ENCODE measurements at regions not wholly inside any gene's neighbourhood (a gene's known extent, or its start where the extent isn't known, plus 50 kb on each side); places are given as distances from the start of the nearest gene placed in this dataset.

- Histone ChIP-seq H3K4me3 (no peak overlapping the region), H3K27ac (no peak overlapping the region), H3K27me3 (no peaks in the 10 kb centered on the region), H3K9me3 (peaks cover 4% of the 10 kb centered on the region), H3K4me1 (peaks cover 3% of the 10 kb centered on the region), H3K36me3 (no peaks in the 10 kb centered on the region)
- no peak for DNase-seq (ENCODE audit: low spot score in 2 of 2)
- no peak for TF ChIP-seq POLR2AphosphoS5 (IDR thresholded peaks at IDR 0.05)
- TF ChIP-seq CTCF (IDR thresholded peaks at IDR 0.05): no peak
- TF ChIP-seq POLR2A (IDR thresholded peaks at IDR 0.05): no peak
- no peak for TF ChIP-seq EP300 (IDR thresholded peaks at IDR 0.05)
- WGBS: 92% methylated on average over 2 of the region's 2 CpGs
Observed at GRCh38 chr2:9081750-9082149, 78.3 kb upstream of the MBOAT2 start.

GRCh38 chr2:9078405-9078804 lies 74.9 kb upstream of the MBOAT2 start:
- no peak overlapping the region for H3K4me3 ChIP-seq
- H3K36me3 ChIP-seq: no peaks in the 10 kb centered on the region
- H3K27me3 ChIP-seq: no peaks in the 10 kb centered on the region
- no peak for DNase-seq (ENCODE audit: low spot score in 2 of 2)
- 96% methylated on average over 8 of the region's 8 CpGs for WGBS
- peaks cover 4% of the 10 kb centered on the region for H3K9me3 ChIP-seq
- TF ChIP-seq EP300 (IDR thresholded peaks at IDR 0.05) (no peak), POLR2A (IDR thresholded peaks at IDR 0.05) (no peak), POLR2AphosphoS5 (IDR thresholded peaks at IDR 0.05) (no peak), CTCF (IDR thresholded peaks at IDR 0.05) (no peak)
- H3K27ac ChIP-seq: no peak overlapping the region
- H3K4me1 ChIP-seq: no peaks in the 10 kb centered on the region

GRCh38 chr2:9077691-9078090 lies 74.2 kb upstream of the MBOAT2 start:
- Histone ChIP-seq H3K4me3 (no peak overlapping the region), H3K9me3 (peaks cover 4% of the 10 kb centered on the region), H3K27me3 (no peaks in the 10 kb centered on the region), H3K27ac (no peak overlapping the region), H3K36me3 (no peaks in the 10 kb centered on the region), H3K4me1 (no peaks in the 10 kb centered on the region)
- TF ChIP-seq POLR2AphosphoS5 (IDR thresholded peaks at IDR 0.05): no peak
- no peak for TF ChIP-seq POLR2A (IDR thresholded peaks at IDR 0.05)
- TF ChIP-seq EP300 (IDR thresholded peaks at IDR 0.05): no peak
- TF ChIP-seq CTCF (IDR thresholded peaks at IDR 0.05): no peak
- DNase-seq (ENCODE audit: low spot score in 2 of 2): no peak
- 64% methylated on average over 2 of the region's 2 CpGs for WGBS

GRCh38 chr2:9076755-9077154 lies 73.3 kb upstream of the MBOAT2 start:
- TF ChIP-seq POLR2A (IDR thresholded peaks at IDR 0.05): no peak
- no peak for TF ChIP-seq POLR2AphosphoS5 (IDR thresholded peaks at IDR 0.05)
- no peak for TF ChIP-seq EP300 (IDR thresholded peaks at IDR 0.05)
- TF ChIP-seq CTCF (IDR thresholded peaks at IDR 0.05): no peak
- WGBS: 93% methylated on average over 6 of the region's 6 CpGs
- H3K36me3 ChIP-seq: no peaks in the 10 kb centered on the region
- H3K4me3 ChIP-seq: no peak overlapping the region
- DNase-seq (ENCODE audit: low spot score in 2 of 2): no peak
- H3K27ac ChIP-seq: no peak overlapping the region
- H3K4me1 ChIP-seq: no peaks in the 10 kb centered on the region
- H3K27me3 ChIP-seq: no peaks in the 10 kb centered on the region
- peaks cover 4% of the 10 kb centered on the region for H3K9me3 ChIP-seq

- 94% methylated on average over 1 of the region's 1 CpG for WGBS
- H3K27ac ChIP-seq: no peak overlapping the region
- H3K4me1 ChIP-seq: no peaks in the 10 kb centered on the region
- no peaks in the 10 kb centered on the region for H3K36me3 ChIP-seq
- H3K9me3 ChIP-seq: no peaks in the 10 kb centered on the region
- no peak for DNase-seq (ENCODE audit: low spot score in 2 of 2)
- no peaks in the 10 kb centered on the region for H3K27me3 ChIP-seq
- TF ChIP-seq CTCF (IDR thresholded peaks at IDR 0.05) (no peak), POLR2A (IDR thresholded peaks at IDR 0.05) (no peak), POLR2AphosphoS5 (IDR thresholded peaks at IDR 0.05) (no peak), EP300 (IDR thresholded peaks at IDR 0.05) (no peak)
- H3K4me3 ChIP-seq: no peak overlapping the region
Observed at GRCh38 chr2:9076210-9076609, 72.7 kb upstream of the MBOAT2 start.

All from suprapubic skin (tissue), 4 donors.